Upper lobe of right lung (tissue), 1 donor: ENCODE measurements at regions not wholly inside any gene's neighbourhood (a gene's known extent, or its start where the extent isn't known, plus 50 kb on each side); places are given as distances from the start of the nearest gene placed in this dataset.

ENCODE experiments used
- ATAC-seq: fragments of 200-7000 bp; cut with Tn5 transposase; one replicate; pipeline ENCODE4 v1.9.1; 2020; ENCODE audit warnings: mild to moderate bottlenecking, moderate library complexity
- DNase-seq: peaks from one replicate; pipeline ENCODE4 v3.0.0-alpha.2; 2020
- H3K27ac ChIP-seq: fragments of 200-600 bp; one replicate; pipeline ENCODE4 v1.8.0; 2022
- H3K27me3 ChIP-seq: fragments of 200-600 bp; one replicate; pipeline ENCODE4 v1.8.0; 2022; ENCODE audit warnings: mild to moderate bottlenecking
- H3K36me3 ChIP-seq: fragments of 200-600 bp; one replicate; pipeline ENCODE4 v1.8.0; 2022
- H3K4me1 ChIP-seq: fragments of 200-600 bp; one replicate; pipeline ENCODE4 v1.8.0; 2022
- H3K4me3 ChIP-seq: fragments of 200-600 bp; one replicate; pipeline ENCODE4 v1.8.0; 2022; ENCODE audit warnings: mild to moderate bottlenecking
- H3K9me3 ChIP-seq: fragments of 200-600 bp; one replicate; pipeline ENCODE4 v1.8.0; 2022
- CTCF ChIP-seq: fragments of 200-600 bp; IDR thresholded peaks from one replicate; pipeline ENCODE4 v1.8.0; 2022; ENCODE audit warnings: antibody characterized with exemption
- intact Hi-C: fragments of 100-400 bp; cut with DNase I; formaldehyde crosslinking; loops from one replicate; pipeline ENCODE4 v1.11.0; 2022
- donor health status: DM: no; HTN: yes; CAD: no; lungs with severe emphysema.

- TF ChIP-seq CTCF: peak; percentile 61
- H3K4me3 ChIP-seq: no peak overlapping the region
- no peaks in the 10 kb centered on the region for H3K36me3 ChIP-seq
- H3K4me1 ChIP-seq: no peaks in the 10 kb centered on the region
- DNase-seq: no peak
- no peak overlapping the region for H3K27ac ChIP-seq
- peak; percentile 75 for ATAC-seq
- peaks cover 23% of the 10 kb centered on the region for H3K27me3 ChIP-seq
- H3K9me3 ChIP-seq: no peaks in the 10 kb centered on the region
- intact Hi-C loops: no loop called here
These were observed 751.1 kb downstream of the TMEM121 start for GRCh38 chr14:106277503-106277902.

DNA sequence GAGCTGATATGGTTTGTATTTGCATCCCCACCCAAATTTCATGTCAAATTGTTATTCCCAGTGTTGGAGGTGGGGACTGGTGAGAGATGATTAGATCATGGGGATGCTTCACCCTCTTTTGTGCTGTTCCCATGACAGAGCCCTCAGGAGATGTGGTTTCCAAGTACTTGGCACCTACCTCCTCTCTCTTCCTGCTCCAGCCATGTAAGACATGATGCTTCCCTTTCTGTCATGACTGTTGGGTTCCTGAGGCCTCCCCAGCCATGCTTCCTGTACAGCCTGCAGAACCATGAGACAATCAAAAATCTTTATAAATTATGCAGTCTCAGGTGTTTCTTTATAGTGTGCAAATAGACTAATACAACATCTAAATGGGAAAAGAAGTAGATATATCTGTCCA is 754.5 kb downstream of the TMEM121 start:
- ATAC-seq (no peak), DNase-seq (no peak)
- Histone ChIP-seq H3K27ac (no peak overlapping the region), H3K27me3 (peaks cover 24% of the 10 kb centered on the region), H3K4me3 (no peak overlapping the region), H3K4me1 (no peaks in the 10 kb centered on the region), H3K9me3 (no peaks in the 10 kb centered on the region), H3K36me3 (no peaks in the 10 kb centered on the region)
- intact Hi-C loops: no loop called here
- TF ChIP-seq CTCF: no peak

DNA sequence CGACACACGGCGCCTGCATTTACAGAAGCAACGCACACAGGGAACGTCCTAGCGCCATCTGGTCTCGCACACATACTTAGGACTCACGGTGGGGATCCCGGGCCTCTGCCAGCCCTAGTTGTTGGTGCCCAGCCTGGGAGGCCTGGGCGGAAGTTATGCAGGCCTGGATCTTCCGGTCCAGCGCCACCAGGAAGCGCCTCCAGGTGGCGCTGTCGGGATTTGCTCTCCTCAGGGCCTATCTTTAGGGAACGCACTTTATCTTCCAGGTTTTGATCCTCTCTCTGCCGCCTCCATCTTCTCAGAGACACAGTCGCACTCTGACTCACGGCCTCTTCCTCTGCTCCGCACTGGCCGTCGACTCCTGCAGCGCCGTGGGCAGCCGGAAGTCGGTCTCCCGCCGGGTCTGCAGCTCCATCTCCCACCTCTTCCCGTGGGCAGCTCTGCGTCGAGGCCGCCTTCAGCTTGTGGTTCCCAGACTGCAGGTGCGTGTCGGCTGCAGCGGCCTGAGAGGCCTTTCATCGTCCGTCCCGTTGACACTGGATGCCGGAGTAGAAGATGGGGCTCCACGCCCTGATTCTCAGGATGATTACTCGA is 760.4 kb downstream of the TMEM121 start:
- TF ChIP-seq CTCF: peak; percentile 35
- ATAC-seq (peak; percentile 54), DNase-seq (no peak)
- Histone ChIP-seq H3K27me3 (peaks cover 21% of the 10 kb centered on the region), H3K36me3 (no peaks in the 10 kb centered on the region), H3K4me1 (no peaks in the 10 kb centered on the region), H3K27ac (no peak overlapping the region), H3K4me3 (no peak overlapping the region), H3K9me3 (no peaks in the 10 kb centered on the region)
- intact Hi-C loops: no loop called here

DNA sequence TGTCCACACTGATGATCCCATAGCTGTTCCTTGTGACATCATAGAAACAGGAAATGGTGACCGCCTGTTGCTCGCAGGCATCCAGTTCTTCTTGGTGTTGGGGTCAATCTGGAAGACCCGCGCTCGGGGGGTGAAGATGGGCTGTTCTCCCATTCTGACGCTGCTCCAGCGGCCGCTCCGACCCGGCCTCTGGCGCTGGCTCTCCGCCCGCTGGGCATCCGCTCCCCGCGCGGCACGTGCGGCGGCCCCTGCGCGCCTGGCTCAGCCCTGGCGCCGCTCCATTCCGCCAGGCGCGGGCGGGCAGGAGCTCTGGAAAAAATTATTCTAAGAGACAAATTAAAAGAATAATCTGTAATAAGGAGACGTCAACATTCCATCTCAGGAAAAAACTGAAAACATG is 761.1 kb downstream of the TMEM121 start:
- Histone ChIP-seq H3K36me3 (no peaks in the 10 kb centered on the region), H3K4me1 (no peaks in the 10 kb centered on the region), H3K27me3 (peaks cover 21% of the 10 kb centered on the region), H3K27ac (no peak overlapping the region), H3K4me3 (no peak overlapping the region), H3K9me3 (no peaks in the 10 kb centered on the region)
- DNase-seq (no peak), ATAC-seq (no peak)
- no peak for TF ChIP-seq CTCF
- intact Hi-C loops: no loop called here

DNA sequence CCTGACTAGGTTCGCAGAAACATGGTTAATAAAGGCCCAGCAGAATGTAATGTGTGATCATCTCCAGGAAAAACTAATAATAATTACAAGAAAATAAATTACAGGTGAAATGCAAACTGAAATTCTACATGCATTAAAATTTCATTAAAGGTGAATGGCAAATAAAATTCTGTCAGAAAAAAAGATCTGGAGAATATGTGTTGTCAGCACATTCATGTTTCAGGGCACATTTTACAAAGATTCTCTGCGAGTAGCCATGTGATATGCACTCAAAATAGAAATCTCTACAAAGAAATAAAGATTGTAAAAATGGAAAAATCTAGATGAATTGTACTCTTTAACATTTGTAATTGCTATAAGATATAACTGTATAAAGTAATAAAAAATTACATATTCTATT is 765.2 kb downstream of the TMEM121 start:
- no peak for ATAC-seq
- intact Hi-C loops: no loop called here
- H3K27me3 ChIP-seq: peaks cover 21% of the 10 kb centered on the region

More for the DNA sequence above, 765.2 kb downstream of the TMEM121 start:
- DNase-seq: no peak
- Histone ChIP-seq H3K27ac (no peak overlapping the region), H3K4me3 (no peak overlapping the region), H3K9me3 (no peaks in the 10 kb centered on the region), H3K36me3 (no peaks in the 10 kb centered on the region), H3K4me1 (no peaks in the 10 kb centered on the region)
- no peak for TF ChIP-seq CTCF
